Smooth muscle cell (in vitro differentiated cells): ENCODE measurements at regions not wholly inside any gene's neighbourhood (a gene's known extent, or its start where the extent isn't known, plus 50 kb on each side); places are given as distances from the start of the nearest gene placed in this dataset.
A peak's percentile ranks its signal among the peaks of the same experiment; 100 is the strongest.

Experiments used
- DNase-seq: peaks from one replicate; lab custom pipeline; 2025; ENCODE audit not compliant: unreplicated experiment; lab: John Stamatoyannopoulos, UW
- H2AFZ ChIP-seq: fragments of 200-600 bp; sonication (generic); 2 replicates; pipeline ENCODE4 v1.6.0; 2016; ENCODE audit warnings: antibody characterized with exemption, low read depth, mild to moderate bottlenecking
- H3F3A ChIP-seq: fragments of 200-600 bp; sonication (generic); 2 replicates; pipeline ENCODE4 v1.6.0; 2017; ENCODE audit warnings: antibody characterized with exemption, low read depth
- H3K27ac ChIP-seq: fragments of 200-600 bp; sonication (generic); 2 replicates; pipeline ENCODE4 v1.5.1; 2016; ENCODE audit warnings: low read depth, mild to moderate bottlenecking
- H3K27me3 ChIP-seq: fragments of 200-600 bp; sonication (generic); 2 replicates; pipeline ENCODE4 v1.6.1; 2016; ENCODE audit warnings: low read depth, mild to moderate bottlenecking
- H3K36me3 ChIP-seq: fragments of 200-600 bp; sonication (generic); 2 replicates; pipeline ENCODE4 v1.5.1; 2016; ENCODE audit warnings: low read depth
- H3K4me1 ChIP-seq: fragments of 200-600 bp; sonication (generic); 2 replicates; pipeline ENCODE4 v1.5.1; 2016; ENCODE audit warnings: low read depth
- H3K4me2 ChIP-seq: fragments of 200-600 bp; sonication (generic); 2 replicates; pipeline ENCODE4 v1.6.0; 2016; ENCODE audit warnings: mild to moderate bottlenecking
- H3K4me3 ChIP-seq: fragments of 200-600 bp; sonication (generic); 2 replicates; pipeline ENCODE4 v1.5.1; 2016; ENCODE audit warnings: mild to moderate bottlenecking
- H3K79me2 ChIP-seq: fragments of 200-600 bp; sonication (generic); 2 replicates; pipeline ENCODE4 v1.6.0; 2016; ENCODE audit warnings: low read depth, mild to moderate bottlenecking
- H3K9ac ChIP-seq: fragments of 200-600 bp; sonication (generic); 2 replicates; pipeline ENCODE4 v1.6.0; 2016; ENCODE audit warnings: low read depth
- H3K9me3 ChIP-seq: fragments of 200-600 bp; sonication (generic); replicated peaks from 2 replicates; pipeline ENCODE4 v1.5.1; 2016; ENCODE audit warnings: low read depth
- H4K20me1 ChIP-seq: fragments of 200-600 bp; sonication (generic); 2 replicates; pipeline ENCODE4 v1.6.0; 2016; ENCODE audit warnings: low read depth
- WGBS: methylation state at CpG from one replicate; pipeline ENCODE4 v1.1.7; 2016; ENCODE audit warnings: low lambda C conversion rate; 5-methylcytosine and 5-hydroxymethylcytosine counted together
- TF ChIP-seq, protein P1 (sequence below): fragments of 200-600 bp; sonication (generic); IDR thresholded peaks from 2 replicates; pipeline ENCODE4 v1.5.1; 2017; ENCODE audit warnings: borderline replicate concordance, mild to moderate bottlenecking, antibody characterized with exemption; ENCODE audit not compliant: insufficient read depth, poor library complexity, severe bottlenecking

DNA sequence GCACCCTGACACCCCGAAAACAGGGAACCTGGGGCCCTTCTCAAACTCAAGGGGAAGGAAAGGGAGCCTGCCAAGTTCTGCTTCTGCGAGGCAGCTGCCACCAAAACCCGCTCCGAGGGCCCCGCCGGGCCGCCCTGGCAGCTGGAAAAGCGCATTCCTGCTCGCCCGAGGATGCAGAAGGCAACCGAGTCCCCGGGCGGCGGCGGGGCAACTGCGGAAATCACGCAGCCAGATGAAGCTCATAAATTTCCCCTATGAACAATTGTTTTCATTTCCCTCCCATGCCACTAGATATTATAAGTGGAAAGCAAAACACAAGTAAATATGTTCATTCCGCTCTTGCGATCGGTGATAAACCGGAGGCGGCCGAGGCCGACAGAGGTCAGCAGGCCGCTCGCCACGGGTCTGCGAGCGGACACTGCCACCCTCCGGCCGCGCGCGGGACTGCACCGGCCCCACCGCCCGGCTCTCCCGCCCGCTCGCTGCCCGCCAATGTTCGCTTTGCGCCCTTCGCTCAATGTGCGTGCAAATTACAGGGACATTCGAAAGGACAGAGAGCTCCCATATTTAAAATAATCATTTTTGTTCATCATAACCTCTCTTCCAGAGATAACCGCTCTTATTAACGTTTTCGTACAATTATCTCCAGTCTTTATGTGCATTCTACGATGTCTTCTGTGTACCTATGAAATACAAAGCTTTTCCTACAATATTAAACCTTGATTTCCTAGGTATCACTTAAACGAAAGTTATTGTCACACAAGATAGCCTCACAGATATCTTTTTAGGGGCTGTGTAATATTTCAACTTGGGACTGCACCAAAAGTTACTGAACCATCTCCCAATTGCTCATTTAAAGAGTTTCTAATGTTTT, 120.8 kb upstream of the ZNF507 start:
- Histone ChIP-seq H3K9me3 (no peaks in the 10 kb centered on the region), H3K4me3 (peak overlapping the region; percentile 47), H3K4me1 (no peaks in the 10 kb centered on the region), H3K27ac (no peak overlapping the region), H2AFZ (peak overlapping the region; percentile 49), H3F3A (no peaks in the 10 kb centered on the region), H3K36me3 (no peaks in the 10 kb centered on the region), H4K20me1 (no peaks in the 10 kb centered on the region), H3K9ac (no peak overlapping the region), H3K79me2 (no peaks in the 10 kb centered on the region), H3K4me2 (peak overlapping the region; percentile 81), H3K27me3 (peaks cover 57% of the 10 kb centered on the region)
- WGBS, result 7% methylated on average over 51 of the region's 51 CpGs
- TF ChIP-seq, protein P1, sequence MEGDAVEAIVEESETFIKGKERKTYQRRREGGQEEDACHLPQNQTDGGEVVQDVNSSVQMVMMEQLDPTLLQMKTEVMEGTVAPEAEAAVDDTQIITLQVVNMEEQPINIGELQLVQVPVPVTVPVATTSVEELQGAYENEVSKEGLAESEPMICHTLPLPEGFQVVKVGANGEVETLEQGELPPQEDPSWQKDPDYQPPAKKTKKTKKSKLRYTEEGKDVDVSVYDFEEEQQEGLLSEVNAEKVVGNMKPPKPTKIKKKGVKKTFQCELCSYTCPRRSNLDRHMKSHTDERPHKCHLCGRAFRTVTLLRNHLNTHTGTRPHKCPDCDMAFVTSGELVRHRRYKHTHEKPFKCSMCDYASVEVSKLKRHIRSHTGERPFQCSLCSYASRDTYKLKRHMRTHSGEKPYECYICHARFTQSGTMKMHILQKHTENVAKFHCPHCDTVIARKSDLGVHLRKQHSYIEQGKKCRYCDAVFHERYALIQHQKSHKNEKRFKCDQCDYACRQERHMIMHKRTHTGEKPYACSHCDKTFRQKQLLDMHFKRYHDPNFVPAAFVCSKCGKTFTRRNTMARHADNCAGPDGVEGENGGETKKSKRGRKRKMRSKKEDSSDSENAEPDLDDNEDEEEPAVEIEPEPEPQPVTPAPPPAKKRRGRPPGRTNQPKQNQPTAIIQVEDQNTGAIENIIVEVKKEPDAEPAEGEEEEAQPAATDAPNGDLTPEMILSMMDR, result peak; percentile 100
- DNase-seq, result peak; percentile 34

DNA sequence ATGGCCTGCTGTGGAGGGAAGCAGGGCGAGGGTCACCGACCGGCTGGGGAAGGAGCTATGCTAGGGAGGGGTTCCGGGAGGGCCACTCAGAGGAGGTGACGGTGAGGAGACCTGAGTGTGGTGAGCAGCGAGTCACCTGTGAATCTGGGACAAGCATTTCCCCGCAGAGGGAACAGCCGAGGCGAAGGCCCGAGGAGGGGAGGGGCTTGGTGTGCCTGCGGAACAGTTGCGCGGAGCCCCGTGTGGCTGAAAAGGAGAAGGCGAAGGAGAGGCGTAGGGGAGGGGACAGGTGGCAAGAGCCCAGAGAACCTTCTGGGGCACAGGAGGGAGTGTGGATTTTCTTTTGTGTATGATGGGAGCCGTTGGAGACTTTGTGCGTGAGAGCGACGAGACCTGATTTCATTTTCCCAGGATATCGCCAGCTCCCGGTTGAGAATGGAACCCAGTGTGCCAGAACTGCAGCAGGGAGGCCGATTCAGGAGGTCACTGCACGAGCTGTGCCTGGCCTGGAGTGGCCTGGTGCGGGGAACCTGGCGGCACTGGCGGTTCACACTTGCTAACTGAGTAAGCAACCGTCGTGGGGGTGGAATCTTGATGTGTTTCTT, 117.7 kb upstream of the ZNF507 start:
- Histone ChIP-seq H3K9ac (no peak overlapping the region), H2AFZ (no peak overlapping the region), H4K20me1 (no peaks in the 10 kb centered on the region), H3F3A (no peaks in the 10 kb centered on the region), H3K27ac (no peak overlapping the region), H3K9me3 (no peaks in the 10 kb centered on the region), H3K4me1 (no peaks in the 10 kb centered on the region), H3K4me3 (no peak overlapping the region), H3K4me2 (no peak overlapping the region), H3K36me3 (no peaks in the 10 kb centered on the region), H3K79me2 (no peaks in the 10 kb centered on the region), H3K27me3 (peaks cover 66% of the 10 kb centered on the region)
- no peak for DNase-seq
- TF ChIP-seq, protein P1, result no peak
- 83% methylated on average over 29 of the region's 29 CpGs for WGBS

- WGBS, result 75% methylated on average over 6 of the region's 6 CpGs
- Histone ChIP-seq H3K4me3 (no peak overlapping the region), H3K9ac (no peak overlapping the region), H3K36me3 (no peaks in the 10 kb centered on the region), H4K20me1 (no peaks in the 10 kb centered on the region), H3K27me3 (peaks cover 54% of the 10 kb centered on the region), H3K4me1 (no peaks in the 10 kb centered on the region), H3K9me3 (no peaks in the 10 kb centered on the region), H3K79me2 (no peaks in the 10 kb centered on the region), H3F3A (no peaks in the 10 kb centered on the region), H2AFZ (no peak overlapping the region), H3K4me2 (no peak overlapping the region), H3K27ac (no peak overlapping the region)
- DNase-seq, result no peak
- TF ChIP-seq, protein P1, result no peak
These were observed 115.0 kb upstream of the ZNF507 start for GRCh38 chr19:32230441-32230840.
